SKM-1 treated with dmso at 0.1 percent for 144 hours (cell line): ENCODE measurements at regions not wholly inside any gene's neighbourhood (a gene's known extent, or its start where the extent isn't known, plus 50 kb on each side); places are given as distances from the start of the nearest gene placed in this dataset.

Experiments
- DNase-seq: peaks from one replicate; lab custom pipeline; 2025; ENCODE audit not compliant: unreplicated experiment; lab: John Stamatoyannopoulos, UW

GRCh38 chr2:217482056-217482710 is 520.6 kb downstream of the TNS1 start:
- no peak for DNase-seq

DNA sequence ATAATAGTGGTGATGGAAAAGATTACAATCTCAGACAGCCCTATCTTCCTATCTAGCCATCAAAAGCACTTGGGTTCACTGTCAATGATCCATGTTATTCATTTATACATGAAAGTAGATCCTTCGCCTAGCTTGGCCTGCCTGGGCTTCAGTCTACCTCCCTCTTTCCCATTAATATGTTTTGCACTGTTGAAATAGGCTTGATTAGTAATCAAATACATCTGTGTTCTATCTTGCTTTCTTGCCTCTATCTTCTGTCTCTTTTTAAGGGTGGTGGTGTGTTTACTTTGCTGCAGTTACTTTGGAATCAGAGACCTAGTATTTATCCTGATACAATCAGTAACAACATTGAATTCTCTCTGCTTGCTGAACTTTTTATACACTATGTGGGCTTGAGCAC is 521.2 kb downstream of the TNS1 start:
- DNase-seq = no peak

DNA sequence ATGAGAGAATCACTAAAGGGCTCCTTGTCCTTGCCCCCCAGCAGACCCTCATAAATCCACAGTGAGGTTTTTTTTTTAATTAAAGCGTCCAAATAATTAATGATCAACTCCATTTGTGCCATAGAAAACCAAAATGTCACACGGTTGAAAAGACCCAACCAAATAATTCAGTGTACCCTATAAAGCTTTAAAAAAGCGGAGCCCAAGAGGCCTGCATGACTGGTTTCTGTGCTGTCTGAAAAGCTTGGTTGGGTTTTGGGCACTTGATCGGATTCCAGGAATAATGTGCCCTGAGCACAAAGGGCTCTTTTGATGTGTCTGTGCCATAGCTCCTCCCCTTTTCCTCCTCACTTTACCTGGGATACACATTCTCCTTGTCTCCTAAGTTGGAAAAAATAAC is 523.2 kb downstream of the TNS1 start:
- DNase-seq = no peak

DNA sequence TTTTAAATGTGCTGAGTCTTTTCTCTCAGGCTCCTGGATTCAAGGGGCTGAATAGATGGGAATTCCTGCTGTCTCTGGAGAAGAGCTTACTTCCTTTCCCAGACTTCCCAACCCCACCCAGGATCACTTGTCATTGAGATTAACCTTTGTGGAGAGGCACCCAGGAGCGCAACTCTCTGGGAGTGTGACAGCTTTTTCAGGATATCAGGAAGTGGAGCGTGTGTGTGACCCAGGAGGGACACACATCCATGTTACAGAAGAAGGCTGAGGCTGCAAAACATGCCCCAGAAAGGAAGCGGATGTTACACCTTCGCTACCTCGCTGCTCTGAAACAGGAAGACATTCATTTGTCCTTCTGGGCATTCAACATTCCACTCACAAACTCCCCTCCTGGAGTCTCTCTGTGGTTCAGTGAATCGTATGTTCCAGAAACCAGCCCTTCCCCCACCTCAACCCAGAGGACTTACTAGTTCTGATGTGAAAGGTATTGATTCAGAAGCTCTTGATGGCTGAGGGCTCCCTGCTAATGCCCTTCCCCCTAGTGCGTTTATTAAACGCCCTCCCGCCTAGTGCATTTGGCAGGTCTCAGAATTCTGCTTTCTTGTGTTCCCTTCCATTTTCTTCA is 523.9 kb downstream of the TNS1 start:
- no peak for DNase-seq

GRCh38 chr2:217477583-217477982 is 525.2 kb downstream of the TNS1 start:
- DNase-seq = no peak

- no peak for DNase-seq
These were observed 527.0 kb downstream of the TNS1 start for GRCh38 chr2:217475791-217476190.

- DNase-seq = no peak
These were observed 527.7 kb downstream of the TNS1 start for GRCh38 chr2:217475101-217475500.

- no peak for DNase-seq
These were observed 531.5 kb downstream of the TNS1 start for GRCh38 chr2:217471319-217471718.

- no peak for DNase-seq
These were observed 533.5 kb downstream of the TNS1 start for GRCh38 chr2:217469203-217469810.

- DNase-seq = no peak
These were observed 534.6 kb downstream of the TNS1 start for GRCh38 chr2:217468042-217468830.

GRCh38 chr2:217467331-217467730 is 535.5 kb downstream of the TNS1 start:
- DNase-seq = no peak

DNA sequence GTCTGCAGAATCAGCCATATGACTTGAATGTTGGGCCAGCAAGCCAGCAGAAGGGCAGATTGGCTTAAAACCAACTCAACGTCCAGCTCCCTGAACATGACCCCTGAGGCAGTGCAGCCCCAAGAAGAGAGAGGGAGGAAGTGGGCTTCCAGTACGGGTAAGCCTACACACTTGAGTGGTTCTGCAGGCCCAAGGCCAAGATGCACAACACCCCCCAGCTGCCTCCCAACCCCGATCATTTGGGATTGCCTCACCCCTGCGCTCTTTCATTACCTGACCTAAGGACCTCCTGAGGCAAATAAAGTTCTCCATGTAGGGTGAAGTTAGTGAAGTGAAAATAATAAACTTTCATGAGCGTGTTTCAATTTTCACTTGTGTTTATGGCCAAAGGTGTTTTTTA is 536.0 kb downstream of the TNS1 start:
- no peak for DNase-seq

DNA sequence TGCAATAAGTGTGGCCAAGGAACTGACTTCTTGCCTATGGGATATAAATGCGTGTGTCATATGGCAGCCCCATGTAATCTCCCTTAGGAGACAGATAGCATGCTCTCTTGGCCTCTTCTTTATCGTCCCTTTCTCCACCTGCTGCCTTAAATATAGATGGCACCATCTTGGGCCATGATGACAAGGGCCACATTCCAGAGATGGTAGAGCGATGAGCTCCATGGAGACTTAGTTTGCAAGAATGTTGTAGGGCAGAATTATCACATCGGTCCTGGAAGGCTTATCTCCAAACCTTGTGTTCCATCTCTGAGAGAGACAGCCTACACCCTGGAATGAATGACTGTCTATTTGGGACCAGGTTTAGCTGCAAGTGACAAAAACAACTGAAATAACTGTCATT is 536.7 kb downstream of the TNS1 start:
- DNase-seq = no peak

GRCh38 chr2:217465100-217465499 is 537.7 kb downstream of the TNS1 start:
- no peak for DNase-seq

- no peak for DNase-seq
These were observed 539.3 kb downstream of the TNS1 start for GRCh38 chr2:217463402-217464075.

DNA sequence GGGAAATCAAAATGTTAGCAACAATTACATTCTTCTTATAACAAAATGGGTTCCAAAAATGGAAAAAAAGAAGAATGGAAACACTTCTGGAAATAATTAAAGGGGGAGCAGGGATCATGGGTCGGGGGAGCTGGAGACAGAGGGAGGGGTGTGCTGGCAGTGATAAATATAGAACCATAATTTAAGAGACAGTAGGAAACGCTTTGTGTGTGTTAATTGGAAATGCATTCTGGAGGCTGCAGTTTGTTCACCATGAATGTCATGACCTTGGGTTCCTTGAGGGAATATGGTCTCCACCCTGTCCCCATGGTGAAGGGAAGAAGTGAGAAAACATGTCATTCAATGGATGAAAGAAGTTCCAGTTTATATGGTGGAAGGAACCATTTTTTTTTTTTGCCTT is 540.7 kb downstream of the TNS1 start:
- DNase-seq = no peak

DNA sequence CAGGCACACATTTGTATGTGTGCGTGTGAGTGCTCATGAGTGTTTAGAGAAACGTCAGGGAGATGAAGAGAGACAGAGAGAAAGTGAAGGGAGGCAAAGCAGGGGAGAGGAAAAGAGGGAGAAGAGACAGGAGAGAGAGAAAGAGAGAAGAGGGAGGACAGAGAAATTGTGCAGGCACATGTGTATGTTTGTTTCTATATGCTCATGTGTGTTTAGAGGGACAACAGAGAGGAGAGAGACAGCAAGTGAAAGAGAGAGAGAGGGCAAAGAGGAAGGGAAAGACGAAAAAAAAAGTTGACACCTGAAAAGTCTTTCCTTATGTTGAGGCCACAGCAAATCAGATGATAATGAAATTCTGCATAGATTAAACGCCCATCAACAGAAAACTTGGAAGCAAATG is 541.1 kb downstream of the TNS1 start:
- no peak for DNase-seq

DNA sequence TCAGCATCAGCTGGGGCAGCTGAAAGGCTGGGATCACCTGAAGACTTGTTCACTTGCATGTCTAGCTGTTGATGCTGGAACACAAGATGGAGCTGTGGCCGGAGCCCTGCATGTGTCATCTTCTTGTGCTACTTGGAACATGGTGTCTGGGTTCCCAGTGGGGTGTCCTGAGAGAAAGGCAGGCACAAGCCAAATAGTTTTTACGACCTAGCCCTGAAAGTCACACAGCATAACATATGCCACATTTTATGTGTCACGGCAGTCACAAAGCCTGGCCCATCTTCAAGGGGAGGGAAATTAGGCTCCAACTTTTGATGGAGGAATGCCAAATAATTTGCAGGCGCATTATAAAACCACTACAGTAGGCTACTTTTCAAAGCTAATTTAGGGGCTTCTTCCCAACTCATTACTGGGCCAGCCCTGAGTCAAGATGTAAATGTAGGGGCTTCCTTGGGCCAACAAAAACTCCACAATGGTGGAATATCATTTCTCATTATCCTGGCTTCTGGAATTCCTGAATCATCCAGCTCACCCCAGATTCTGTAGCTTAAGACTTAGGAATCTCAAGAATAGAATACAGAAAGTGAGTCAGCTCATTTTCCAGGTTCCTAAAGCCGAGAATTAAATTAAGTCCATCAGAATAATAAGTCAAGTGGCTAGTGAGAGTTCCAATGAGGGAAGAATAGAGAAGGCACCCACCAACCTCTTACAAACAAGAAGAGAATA is 543.0 kb downstream of the TNS1 start:
- no peak for DNase-seq

GRCh38 chr2:217459016-217459415 is 543.8 kb downstream of the TNS1 start:
- no peak for DNase-seq

GRCh38 chr2:217456016-217456415 is 546.8 kb downstream of the TNS1 start:
- DNase-seq = no peak

DNA sequence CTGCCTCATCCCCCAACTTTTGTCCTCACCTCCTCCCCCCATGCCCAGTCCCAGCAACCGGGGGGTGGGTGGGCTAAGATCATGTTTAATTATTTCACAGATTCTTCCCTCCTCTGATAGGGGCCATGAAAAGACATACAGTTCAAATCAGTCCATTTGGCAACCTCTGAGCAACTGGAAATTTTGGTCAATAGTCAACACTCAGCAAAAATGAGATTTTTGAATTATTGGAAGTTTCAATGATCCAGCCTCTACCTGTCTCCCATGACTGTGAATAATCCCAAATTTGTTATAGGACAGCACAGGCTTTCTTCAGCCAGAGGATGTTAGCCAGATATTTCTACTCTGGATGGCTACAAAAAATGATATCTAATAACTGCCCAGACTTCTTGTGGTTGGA is 549.9 kb downstream of the TNS1 start:
- DNase-seq = no peak
